Forelimb muscle (tissue), 1 donor: ENCODE measurements at regions not wholly inside any gene's neighbourhood (a gene's known extent, or its start where the extent isn't known, plus 50 kb on each side); places are given as distances from the start of the nearest gene placed in this dataset.

Experiments
- DNase-seq: peaks from one replicate; pipeline ENCODE4 v3.0.0-alpha.2; 2013; ENCODE audit warnings: low read depth

DNA sequence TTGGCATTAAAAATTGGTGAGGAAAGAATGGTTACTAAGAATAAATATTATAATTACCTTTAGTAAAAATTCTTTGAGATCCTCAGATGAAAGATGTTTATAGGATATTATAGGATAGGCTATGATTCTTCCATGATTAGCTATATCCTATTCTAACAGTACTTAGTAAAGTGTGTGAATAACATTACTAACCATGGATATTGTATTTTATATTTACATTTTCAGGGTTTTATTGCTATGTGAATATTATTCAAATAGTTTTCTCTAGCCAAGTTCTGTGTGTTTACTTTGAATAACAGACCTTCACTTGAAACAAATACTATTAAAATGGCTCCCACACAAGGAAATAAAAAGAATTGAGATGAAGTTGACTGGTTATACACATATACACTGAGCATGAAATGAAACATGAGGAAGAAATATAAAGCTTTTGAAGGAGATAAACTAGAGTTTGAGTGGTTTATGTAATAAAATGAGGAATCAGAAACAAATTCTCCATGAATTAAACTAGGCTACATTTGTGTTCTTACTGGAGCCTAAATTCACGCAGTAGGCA is 479.4 kb upstream of the PKN2 start:
- DNase-seq: no peak

DNA sequence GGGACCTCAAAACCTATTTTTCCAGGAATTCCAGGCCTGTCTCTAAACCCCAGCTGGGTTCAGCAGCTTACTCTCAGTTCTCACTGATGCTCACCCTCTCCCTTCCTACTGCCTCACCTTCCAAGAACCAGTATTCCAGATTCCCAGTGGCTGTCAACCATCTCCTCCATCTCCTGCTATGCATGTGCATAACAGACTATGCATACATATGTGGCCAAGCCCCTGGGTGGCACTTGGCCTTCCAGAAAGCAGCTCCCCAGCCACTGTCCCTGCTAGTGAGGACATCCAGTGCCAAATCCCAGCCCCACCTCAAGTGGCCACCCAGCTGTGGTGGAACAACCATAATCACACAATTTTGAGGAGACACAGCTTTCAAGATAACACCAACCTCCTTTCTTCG is 475.7 kb upstream of the PKN2 start:
- no peak for DNase-seq

DNA sequence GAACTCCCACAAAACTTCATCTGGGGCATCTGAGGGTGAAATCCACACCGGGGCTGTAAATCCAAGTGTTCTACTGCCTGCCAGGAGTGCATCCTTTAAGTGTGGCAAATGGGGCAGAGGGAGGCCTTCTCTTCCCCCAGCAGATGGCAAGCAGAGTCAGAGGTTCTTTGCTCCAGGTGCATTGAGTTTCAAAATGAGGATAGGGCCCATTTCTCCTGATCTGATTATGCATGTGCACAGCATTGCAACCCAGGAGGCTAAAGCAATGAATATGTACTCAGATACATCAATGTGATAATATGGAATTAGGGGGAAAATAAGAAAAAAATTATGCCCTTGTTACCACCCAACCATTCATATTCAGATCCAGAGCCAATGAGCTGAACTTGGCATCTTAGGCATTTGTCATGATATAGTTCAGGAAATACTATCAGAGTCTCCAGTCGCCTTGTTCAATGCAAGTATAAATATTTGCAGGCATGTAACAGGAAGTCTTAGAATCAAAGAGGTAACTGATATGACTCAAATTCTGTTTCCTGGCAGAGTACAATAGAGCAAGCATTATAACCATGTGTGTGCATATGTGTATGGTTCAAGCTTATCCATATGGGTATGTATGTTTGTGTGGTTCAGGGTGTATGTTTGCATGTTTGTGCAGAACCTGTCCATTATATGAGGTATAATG is 473.8 kb upstream of the PKN2 start:
- DNase-seq: no peak

GRCh38 chr1:88216441-88216840 is 467.6 kb upstream of the PKN2 start:
- no peak for DNase-seq

- no peak for DNase-seq
These were observed 466.7 kb upstream of the PKN2 start for GRCh38 chr1:88217386-88217785.

DNA sequence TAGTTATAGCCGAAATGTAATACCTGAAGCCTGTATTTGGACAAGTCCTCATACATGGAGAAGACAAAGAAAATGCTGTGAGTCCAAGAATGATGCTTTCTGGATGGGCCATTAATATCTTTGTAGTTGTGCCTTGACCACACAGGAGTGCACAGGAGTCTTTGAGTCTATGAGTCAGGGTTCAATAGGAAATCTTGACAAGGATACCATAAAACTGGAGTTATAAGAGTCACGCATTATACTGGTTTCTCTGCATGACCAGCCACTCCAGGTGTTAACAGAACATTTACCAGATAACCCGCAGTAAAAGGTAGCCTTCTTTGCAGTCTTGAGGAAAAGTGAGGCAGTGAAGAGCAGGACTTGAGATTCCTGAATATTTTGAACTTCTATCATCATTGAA is 464.6 kb upstream of the PKN2 start:
- no peak for DNase-seq

GRCh38 chr1:88221411-88221810 is 462.7 kb upstream of the PKN2 start:
- DNase-seq: no peak

DNA sequence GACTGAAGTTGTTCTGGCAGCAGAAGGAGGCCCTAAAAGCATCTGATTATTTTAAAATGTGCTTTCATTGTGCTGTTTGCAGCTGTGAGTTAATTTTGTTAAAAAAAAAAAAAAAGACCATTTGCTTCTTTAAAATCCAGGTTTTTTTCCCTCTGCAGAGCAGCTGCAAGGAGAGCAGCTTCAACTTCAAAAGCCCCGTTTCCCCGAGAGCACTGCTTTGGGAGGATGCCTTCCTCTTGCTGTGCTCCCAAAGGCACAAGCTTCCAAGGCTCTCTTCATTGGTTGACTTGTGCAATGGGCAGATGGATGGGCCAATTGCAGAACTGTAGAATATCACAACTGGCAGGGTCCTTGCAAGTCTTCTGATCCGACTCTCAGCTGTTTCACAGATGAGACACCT is 459.2 kb upstream of the PKN2 start:
- DNase-seq: peak; percentile 58

DNA sequence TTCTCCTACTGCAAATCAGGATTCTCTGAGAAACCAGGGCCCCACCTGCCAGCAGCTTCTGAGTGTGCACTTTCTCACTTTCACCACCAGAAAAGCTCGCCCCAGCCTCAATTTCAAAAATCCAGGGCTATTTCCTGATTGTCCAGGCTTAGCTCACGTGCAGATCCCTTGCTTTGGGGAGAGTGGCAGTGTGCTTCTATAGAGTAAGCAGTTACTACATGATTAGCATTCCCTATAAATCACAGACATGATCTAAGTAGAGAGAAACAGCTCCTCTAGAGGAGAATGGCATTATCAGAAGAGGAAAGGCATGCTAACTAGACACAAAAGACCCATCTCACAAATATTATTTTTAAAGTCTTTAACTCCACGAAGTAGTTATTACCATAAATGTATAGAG is 456.0 kb upstream of the PKN2 start:
- no peak for DNase-seq

- no peak for DNase-seq
These were observed 453.9 kb upstream of the PKN2 start for GRCh38 chr1:88230126-88230525.

DNA sequence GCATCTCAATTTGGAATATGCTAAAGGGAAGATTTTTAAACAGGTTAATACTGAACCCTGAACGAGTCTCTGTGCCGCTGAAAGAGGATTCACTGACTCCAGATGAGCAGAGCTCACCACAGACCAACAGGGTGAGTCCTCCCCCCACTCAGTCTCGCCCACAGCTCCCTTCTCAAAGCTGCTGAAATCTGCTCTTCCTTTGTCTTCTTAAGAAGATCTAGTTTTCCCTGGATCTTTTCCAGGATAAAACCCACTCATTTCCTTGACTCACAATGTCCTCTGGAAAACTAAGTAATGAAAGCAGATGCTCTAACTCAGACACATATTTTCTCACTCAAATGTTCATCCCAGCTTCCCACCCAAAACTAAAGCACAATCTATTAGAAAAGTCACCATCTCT is 447.0 kb upstream of the PKN2 start:
- DNase-seq: peak; percentile 20

DNA sequence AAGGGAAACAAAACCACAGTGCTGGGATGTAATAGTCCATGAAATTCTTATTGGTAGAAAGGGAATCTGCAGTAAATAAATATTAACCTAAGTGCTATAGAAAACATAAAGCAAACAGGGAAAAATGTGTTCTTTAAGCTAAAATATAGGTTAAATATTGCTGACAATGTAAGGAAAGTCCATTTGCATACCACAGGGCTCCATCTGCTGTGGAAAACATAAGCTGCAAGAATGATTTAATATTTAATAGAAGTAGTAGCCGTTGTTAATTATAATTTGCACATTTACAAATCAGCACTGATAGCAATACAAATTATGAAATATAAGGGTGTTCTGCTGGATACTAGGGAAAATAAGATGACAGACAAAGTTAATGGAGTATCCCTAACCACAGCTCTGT is 444.9 kb upstream of the PKN2 start:
- DNase-seq: no peak

DNA sequence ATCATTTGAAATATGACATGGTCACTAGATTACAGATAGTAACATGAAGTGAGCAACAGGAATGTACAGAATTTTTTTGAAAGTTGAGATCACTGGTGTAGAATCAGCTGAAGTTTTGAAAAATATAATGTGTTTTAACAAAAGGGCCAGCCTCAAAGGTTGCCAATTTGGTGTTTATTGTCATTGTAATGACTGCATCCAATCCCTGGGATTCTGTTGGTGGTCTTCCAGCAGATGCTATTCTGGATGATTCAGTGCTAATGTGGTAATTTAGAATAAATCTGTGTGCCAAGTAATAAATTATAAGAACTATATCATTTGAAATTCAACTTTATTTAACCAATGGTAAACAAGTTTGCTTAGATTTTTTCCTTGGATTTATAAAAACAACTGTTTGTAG is 436.4 kb upstream of the PKN2 start:
- DNase-seq: no peak

- no peak for DNase-seq
These were observed 433.2 kb upstream of the PKN2 start for GRCh38 chr1:88250915-88251314.

DNA sequence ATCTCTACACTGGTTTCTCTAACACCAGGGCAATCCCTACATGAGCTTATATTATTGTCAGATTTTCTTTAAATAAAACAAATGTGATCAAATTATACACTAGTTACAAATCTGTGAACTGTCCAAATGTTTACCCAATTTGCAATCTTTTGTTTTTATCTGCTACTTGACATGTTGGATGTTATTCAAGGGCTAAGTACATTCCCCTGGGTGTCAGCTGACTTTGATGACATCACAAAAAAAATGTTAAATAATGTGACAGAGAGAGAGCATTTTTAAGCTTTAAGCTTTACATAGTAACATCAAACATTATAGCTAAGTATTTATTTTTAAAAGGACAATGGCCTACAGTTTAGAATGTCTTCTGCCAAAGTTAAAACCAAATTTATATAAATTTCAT is 431.3 kb upstream of the PKN2 start:
- DNase-seq: no peak

- DNase-seq: no peak
These were observed 418.5 kb upstream of the PKN2 start for GRCh38 chr1:88265606-88266005.

- DNase-seq: no peak
These were observed 418.0 kb upstream of the PKN2 start for GRCh38 chr1:88266051-88266450.

DNA sequence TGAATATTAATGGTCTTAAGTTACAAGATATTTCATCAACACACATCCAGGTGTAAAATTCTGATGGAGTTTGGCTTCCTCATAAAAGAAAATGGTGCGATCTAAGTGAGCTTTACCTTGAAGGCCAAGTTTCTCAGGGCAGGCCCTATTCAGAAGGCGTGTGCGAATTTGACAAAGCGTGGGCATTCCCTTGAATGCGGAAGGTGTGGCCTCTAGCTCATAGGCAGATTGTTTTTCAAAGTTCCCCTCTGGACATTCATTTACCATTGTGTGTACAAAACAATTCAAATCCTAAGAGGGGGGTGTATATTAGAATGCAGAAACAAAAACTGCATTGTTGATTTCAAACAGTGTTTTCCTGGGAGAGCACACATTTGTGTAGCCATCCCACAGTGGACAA is 411.9 kb upstream of the PKN2 start:
- no peak for DNase-seq

DNA sequence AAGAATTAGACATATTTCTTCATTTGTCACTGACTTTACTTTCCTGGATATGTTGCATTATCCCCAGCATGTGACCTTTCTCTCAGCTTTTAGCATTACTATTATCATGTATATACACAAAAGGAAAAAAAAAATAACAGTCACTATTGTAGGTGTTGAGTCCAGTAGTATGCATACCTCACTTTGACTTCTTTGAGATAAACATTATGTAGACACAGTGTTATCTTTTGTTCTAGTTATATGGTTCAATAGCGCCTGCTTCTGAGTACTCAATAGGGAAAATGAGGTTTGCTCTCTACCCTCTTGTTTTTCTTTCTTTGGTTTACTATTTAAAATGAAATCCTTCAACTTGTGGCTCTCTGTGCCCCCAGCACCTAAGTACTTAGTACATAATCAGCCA is 409.6 kb upstream of the PKN2 start:
- DNase-seq: no peak

GRCh38 chr1:88275259-88275862 is 408.7 kb upstream of the PKN2 start:
- peak; percentile 6 for DNase-seq

DNA sequence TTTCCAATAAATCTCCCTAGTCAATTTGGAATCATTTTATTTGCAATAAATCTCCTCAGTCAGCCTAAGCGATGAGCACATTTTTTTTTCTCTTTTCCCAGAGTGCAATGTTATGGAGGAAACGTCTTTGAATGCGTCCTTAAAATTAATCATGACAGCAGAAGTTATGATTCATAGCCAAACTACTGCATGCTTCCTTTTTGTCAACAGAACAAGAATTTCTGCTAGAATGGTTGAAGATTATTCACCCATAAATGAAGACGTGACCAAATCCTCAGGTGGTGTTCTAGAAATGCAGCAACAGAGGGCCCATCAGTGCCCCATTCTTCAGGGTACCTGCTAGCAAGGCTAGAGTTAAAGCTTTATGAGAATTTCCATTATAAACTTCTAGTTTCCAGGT is 407.9 kb upstream of the PKN2 start:
- DNase-seq: no peak

- DNase-seq: no peak
These were observed 400.0 kb upstream of the PKN2 start for GRCh38 chr1:88284066-88284465.

GRCh38 chr1:88284666-88285366 is 399.3 kb upstream of the PKN2 start:
- no peak for DNase-seq
